ENCODE measurements at regions not wholly inside any gene's neighbourhood (a gene's known extent, or its start where the extent isn't known, plus 50 kb on each side); places are given as distances from the start of the nearest gene placed in this dataset.
A peak's percentile ranks its signal among the peaks of the same experiment; 100 is the strongest.
"Not testable (repeated sequence)": the region's sequence is repeated elsewhere in the genome, so short reads cannot be mapped to it uniquely, and the experiment has no call there.

DNA sequence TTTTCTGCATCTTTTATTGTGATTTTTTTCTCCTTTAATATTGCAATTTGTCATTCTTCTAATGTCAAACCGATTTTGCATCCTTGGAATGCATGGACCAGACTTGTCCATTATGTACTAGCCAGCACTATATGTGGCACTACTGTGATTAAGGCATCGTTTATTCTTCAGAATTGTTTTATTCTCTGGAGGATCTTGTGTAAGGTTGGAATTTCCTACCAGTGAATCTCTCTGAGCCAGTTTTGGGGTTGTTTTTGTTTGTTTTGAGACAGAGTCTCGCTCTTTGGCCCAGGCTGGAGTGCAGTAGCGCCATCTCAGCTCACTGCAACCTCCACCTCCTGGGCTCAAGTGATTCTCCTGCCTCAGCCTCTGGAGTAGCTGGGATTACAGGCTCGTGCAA, 58.5 kb downstream of the IGLL5 start:
- DNase-seq: no peak

- no peak for DNase-seq
Observed at GRCh38 chr22:22948651-22949571, 61.3 kb downstream of the IGLL5 start.

DNA sequence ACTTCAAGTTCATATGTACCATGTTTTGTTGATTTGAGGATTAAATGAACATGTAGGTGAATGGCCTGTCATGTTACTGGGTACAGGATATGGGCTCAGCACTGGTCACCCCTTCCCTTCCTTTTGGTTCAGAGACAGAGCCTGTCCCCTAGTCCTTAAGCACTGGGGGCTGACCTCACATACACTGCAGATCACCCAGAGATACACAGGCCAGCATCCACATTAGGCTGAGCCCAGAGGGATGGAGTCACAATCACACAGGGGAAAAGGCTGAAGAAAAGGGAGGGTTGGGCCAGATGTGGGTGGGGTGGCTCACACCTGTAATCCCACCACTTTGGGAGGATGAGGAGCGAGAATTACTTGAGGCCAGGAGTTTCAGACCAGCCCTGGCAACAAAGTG, 62.3 kb downstream of the IGLL5 start:
- DNase-seq: no peak

GRCh38 chr22:22951035-22951434, 63.4 kb downstream of the IGLL5 start:
- no peak for DNase-seq

DNA sequence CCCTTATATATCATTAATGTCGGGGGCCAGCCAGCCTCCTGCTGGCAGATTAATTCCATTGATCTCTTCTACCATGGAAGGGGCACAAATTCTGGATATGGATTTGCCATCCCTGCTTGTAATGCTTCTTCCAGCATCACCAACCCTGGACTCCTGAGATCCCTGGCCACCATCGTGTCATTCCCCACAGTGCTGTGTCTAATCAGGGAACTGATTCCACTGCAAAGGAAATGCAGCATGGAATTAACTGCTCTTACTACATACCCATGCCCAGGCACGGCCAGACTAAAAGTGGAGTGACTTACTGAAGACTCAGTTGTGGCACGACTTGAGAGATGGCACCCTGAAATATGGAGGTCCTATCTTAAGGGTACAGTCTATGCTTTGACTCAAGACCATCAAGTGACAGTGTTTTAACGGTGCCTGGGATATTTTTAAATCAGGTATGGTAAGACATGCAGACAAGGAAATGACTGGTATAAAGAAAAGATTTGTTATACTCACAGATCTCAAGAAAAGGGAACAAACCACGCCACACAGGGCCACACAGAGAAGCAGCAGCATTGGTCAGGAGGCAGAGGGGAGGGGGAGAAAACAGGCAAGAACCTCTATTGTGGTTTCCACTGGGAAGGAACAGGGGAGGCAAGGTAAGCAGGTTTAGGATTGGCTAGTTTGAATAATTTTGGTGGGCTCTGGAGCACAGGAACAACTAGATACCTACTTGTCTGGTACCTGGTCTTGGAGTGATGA, 65.1 kb downstream of the IGLL5 start:
- no peak for DNase-seq

DNA sequence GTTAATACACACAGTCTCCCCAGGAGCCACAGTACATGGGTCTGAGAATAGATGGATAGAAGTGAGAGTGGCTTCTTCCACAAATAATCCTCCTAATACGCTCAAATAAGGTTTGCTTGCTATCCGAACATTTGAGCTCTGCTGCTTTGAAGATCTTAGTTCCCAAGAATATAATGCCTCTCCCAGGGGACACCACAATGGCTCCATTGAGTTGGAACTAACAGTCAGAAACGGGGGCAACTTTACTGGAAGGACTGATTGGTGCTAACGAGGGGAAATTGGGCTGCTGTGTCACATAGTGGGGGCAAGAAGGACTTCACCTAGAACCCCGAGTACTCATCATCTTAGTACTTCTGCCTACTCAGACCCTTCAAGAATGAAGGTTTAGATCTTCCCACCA, 66.2 kb downstream of the IGLL5 start:
- DNase-seq: no peak

GRCh38 chr22:22954656-22955055, 67.0 kb downstream of the IGLL5 start:
- peak in 1 of 5 experiments; percentile 24 for DNase-seq

- DNase-seq: no peak
Observed at GRCh38 chr22:22955276-22955798, 67.7 kb downstream of the IGLL5 start.

DNA sequence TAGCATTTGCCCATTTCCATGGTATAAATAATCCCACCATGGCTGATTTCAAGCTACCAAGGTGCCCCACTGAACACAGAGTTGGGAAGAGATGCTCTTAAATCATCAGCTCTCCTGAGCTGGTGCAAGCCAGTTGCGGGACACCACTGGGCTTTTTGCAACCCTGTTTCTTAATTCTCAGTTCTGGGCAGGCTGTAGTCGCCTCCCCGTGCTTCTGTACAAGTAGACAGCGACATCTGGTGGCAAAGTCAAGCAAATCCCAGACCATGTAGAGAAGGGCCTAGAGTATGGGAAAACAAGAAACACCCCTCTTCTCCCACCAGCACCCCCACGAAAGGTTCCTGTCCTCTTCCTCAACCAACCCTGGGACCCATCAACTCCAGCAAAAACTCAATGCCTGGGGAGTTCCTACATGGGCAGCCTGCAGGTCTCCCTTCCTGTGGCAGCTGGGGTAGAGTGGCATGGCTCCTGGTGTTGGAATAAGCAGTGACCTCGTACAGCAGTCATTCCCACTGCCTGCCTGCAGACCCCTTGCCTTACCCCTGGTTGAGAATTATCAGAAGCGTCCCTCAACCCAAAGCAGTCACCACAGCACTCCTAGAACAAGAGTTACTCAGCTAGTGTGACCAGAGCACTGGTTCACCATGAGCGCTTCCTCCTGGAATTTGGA, 68.4 kb downstream of the IGLL5 start:
- DNase-seq: peak in 4 of 5 experiments; percentile 31 to 67 (median 39)

- DNase-seq: no peak
Observed at GRCh38 chr22:22957090-22957489, 69.5 kb downstream of the IGLL5 start.

- DNase-seq: no peak
Observed at GRCh38 chr22:22958621-22959020, 71.0 kb downstream of the IGLL5 start.

DNA sequence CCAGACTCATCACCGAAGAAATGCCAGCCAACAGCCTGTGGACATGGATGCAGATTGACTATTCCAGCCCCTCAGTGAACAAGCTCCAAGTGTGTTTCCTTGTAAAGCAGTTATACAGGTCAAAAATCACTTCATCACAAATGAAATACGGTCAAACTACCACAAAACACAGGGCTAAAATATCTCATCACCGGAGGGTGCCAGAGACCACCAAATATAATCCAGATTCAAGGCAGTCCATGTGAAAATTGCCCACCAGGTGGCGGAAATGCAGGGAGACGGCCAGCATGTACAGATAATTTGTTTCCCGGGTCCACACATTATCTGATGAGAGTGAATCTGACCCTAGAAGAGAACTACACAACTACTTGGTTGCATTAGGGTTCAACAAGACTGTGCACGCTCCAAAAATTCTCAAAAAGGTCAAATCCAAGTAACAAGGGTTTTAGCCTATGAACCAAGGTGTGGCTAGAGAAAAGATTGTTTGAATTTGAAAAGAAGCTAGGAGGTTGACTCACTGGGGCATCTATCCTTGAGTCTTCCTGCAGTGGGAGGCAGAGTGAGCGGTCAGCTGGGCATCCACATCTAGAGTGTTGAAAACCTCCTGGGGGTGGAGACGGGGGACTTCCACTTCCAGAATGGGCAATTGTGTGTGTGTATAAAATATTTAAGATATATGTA, 71.7 kb downstream of the IGLL5 start:
- DNase-seq: peak in 4 of 5 experiments; percentile 38 to 51 (median 39)

- DNase-seq: no peak
Observed at GRCh38 chr22:22960307-22960706, 72.7 kb downstream of the IGLL5 start.

- DNase-seq: no peak
Observed at GRCh38 chr22:22961574-22961973, 74.0 kb downstream of the IGLL5 start.

DNA sequence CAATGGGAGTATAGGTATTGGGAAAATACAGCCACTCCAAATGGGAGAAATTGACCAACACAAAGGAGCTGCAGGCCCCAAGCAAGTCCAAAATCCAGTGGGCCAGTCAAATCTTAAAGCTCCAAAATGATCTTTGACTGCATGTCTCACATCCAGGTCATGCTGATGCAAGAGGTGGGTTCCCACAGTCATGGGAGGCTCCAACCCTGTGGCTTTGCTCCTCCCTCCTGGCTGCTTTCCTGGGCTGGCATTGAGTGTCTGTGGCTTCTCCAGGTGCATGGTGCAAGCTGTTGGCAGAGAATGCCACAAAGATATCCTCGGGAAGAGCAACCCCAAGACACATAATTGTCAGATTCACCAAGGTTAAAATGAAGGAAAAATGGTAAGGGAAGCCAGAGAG, 80.8 kb downstream of the IGLL5 start:
- no peak for DNase-seq

DNA sequence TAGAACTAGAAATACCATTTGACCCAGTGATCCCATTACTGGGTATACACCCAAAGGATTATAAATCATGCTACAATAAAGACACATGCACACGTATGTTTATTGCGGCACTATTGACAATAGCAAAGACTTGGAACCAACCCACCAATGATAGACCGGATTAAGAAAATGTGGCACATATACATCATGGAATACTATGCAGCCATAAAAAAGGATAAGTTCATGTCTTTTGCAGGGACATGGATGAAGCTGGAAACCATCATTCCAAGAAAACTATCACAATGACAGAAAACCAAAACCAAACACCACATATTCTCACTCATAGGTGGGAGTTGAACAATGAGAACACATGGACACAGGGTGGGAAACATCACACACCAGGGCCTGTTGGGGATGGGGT, 85.0 kb downstream of the IGLL5 start:
- DNase-seq: not testable (repeated sequence)

DNA sequence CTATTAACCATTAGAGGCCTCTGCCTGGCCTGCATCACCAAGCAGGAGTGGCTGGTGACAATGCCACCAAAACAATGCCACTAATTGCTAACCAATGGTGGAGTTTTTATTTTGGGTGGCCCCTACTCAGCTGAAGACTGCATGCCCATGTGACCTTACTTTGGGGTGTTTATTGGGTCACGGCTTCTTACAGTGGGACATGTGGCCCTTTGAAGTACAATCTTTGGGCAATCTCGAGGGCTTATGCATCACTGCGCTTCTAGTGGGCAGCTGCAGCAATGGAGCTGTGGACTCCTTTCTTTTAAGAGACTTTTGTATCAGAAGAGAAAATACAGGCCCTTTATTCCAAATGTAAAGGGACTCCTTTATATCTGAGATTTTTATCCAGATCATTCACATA, 85.7 kb downstream of the IGLL5 start:
- DNase-seq: no peak

DNA sequence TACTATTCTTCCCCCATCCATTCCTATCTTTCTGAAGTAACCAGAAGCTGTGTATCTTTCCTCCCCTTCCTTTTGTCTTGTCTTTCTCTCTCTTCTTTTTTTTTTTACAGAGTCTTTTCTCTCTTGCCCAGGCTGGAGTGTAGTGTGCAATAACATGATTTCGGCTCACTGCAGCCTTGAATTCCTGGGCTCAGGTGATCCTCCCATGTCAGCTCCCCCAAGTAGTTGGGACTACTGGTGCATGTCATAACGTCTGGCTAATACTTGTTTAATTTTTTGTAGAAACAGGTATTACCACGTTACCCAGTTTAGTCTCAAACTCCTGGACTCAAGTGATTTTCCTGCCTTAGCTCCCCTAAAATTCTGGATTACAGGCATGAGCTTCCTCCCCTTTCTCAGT, 86.5 kb downstream of the IGLL5 start:
- no peak for DNase-seq

GRCh38 chr22:22974795-22975580, 87.4 kb downstream of the IGLL5 start:
- DNase-seq: no peak

GRCh38 chr22:22976033-22976922, 88.7 kb downstream of the IGLL5 start:
- DNase-seq: no peak

Data from T-helper 2 cell (primary cell).